Stimulated activated CD4-positive, alpha-beta T cell treated with anti-CD3 and anti-CD28 coated beads, Interleukin-4, amount 100 ng/mL, for 4 hours (primary cell): ENCODE measurements at regions not wholly inside any gene's neighbourhood (a gene's known extent, or its start where the extent isn't known, plus 50 kb on each side); places are given as distances from the start of the nearest gene placed in this dataset.
"Not testable (repeated sequence)": the region's sequence is repeated elsewhere in the genome, so short reads cannot be mapped to it uniquely, and the experiment has no call there.

Experiments
- DNase-seq, 2 experiments: peaks; one replicate each; pipeline ENCODE4 v3.0.0-alpha.2; 2020

- no peak for DNase-seq
Measured at GRCh38 chr1:163477276-163477830, 155.6 kb downstream of the NUF2 start.

GRCh38 chr1:163498391-163499330, 176.9 kb downstream of the NUF2 start:
- not testable (repeated sequence) for DNase-seq

- DNase-seq = no peak
Measured at GRCh38 chr1:163504331-163504978, 182.7 kb downstream of the NUF2 start.

GRCh38 chr1:163509114-163509513, 187.4 kb downstream of the NUF2 start:
- no peak for DNase-seq

GRCh38 chr1:163512349-163512989, 190.7 kb downstream of the NUF2 start:
- DNase-seq = no peak

GRCh38 chr1:163523375-163524029, 201.7 kb downstream of the NUF2 start:
- no peak for DNase-seq

- no peak for DNase-seq
Measured at GRCh38 chr1:163528710-163529348, 207.1 kb downstream of the NUF2 start.

GRCh38 chr1:163531345-163531744, 209.6 kb downstream of the NUF2 start:
- no peak for DNase-seq

- DNase-seq = no peak
Measured at GRCh38 chr1:163535401-163535800, 213.6 kb downstream of the NUF2 start.

GRCh38 chr1:163535807-163536206, 214.1 kb downstream of the NUF2 start:
- DNase-seq = no peak

- DNase-seq = no peak
Measured at GRCh38 chr1:163537809-163538208, 216.1 kb downstream of the NUF2 start.

GRCh38 chr1:163538667-163539066, 216.9 kb downstream of the NUF2 start:
- no peak for DNase-seq

GRCh38 chr1:163540727-163541126, 219.0 kb downstream of the NUF2 start:
- no peak for DNase-seq

- DNase-seq = no peak
Measured at GRCh38 chr1:163544441-163544840, 222.7 kb downstream of the NUF2 start.

- no peak for DNase-seq
Measured at GRCh38 chr1:163558162-163558561, 236.4 kb downstream of the NUF2 start.

- DNase-seq = no peak
Measured at GRCh38 chr1:163561580-163562295, 240.0 kb downstream of the NUF2 start.

GRCh38 chr1:163562355-163562754, 240.6 kb downstream of the NUF2 start:
- DNase-seq = no peak

GRCh38 chr1:163565166-163565565, 243.4 kb downstream of the NUF2 start:
- no peak for DNase-seq

- no peak for DNase-seq
Measured at GRCh38 chr1:163570071-163570470, 248.3 kb downstream of the NUF2 start.

GRCh38 chr1:163571950-163572349, 250.2 kb downstream of the NUF2 start:
- DNase-seq = no peak

- no peak for DNase-seq
Measured at GRCh38 chr1:163574119-163574518, 252.4 kb downstream of the NUF2 start.

GRCh38 chr1:163580926-163581325, 259.2 kb downstream of the NUF2 start:
- DNase-seq = no peak
